AG08396 (cell line): ENCODE measurements at regions not wholly inside any gene's neighbourhood (a gene's known extent, or its start where the extent isn't known, plus 50 kb on each side); places are given as distances from the start of the nearest gene placed in this dataset.

Experiments used
- DNase-seq: peaks from one replicate; pipeline ENCODE4 v3.0.0; 2012; ENCODE audit warnings: low spot score, mixed read lengths

DNA sequence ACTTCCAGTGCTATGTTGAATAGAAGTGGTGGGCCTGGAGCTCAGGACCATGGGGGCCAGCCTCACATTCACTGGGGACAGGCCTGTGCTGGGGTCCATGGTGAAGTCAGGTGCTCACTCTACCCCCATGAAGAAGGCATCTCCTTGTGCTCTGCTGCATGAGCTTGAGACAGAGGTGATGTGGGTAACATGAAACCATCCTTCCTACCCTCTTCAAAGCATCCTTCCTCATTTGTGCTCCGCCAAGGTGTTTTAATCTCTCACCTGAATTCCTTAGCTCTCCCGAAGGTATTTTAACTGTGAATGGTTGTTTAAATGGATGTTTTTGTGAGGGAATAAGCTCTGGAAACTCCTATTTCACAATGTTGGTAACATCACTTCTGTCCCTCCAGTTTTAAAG is 209.6 kb upstream of the PCSK2 start:
- DNase-seq: no peak

GRCh38 chr20:17021481-17021880 is 205.4 kb upstream of the PCSK2 start:
- no peak for DNase-seq

GRCh38 chr20:17023036-17023435 is 203.8 kb upstream of the PCSK2 start:
- DNase-seq: no peak

DNA sequence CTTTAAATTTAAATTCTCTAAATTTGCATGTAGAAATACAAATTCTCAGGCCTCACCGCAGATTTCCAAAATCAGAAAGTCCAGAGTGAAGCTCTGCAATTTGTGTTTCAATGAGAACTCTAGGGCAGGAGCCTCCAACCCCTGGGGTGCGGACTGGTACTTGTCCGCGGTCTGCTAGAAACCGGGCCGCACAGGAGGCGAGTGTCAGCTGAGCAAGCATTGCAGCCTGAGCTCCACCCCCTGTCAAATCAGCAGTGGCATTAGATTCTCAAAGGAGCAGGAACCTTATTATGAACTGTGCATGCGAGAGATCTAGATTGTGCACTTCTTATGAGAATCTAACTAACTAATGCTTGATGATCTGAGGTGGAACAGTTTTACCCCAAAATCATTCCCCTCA is 203.0 kb upstream of the PCSK2 start:
- peak; percentile 20 for DNase-seq

- peak; percentile 71 for DNase-seq
Observed at GRCh38 chr20:17024513-17025119, 202.2 kb upstream of the PCSK2 start.

DNA sequence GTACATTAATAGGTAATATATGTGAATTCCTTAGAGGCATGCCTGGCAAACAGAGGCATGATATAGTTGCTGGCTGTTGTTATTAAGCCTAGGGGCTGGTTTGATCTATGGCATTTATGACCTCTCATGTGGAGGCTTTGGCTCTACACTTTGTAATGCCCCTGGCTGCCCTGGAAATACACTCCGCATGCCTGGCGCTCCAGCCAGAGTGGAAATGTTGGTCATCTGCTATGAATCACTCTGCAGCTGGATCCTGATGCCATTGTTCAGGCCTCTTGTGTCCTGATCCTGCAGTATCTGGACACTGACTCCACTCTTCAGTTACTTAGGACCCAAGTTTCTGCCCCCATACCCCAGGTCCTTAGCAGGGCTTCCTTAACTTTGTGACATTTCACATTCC is 200.5 kb upstream of the PCSK2 start:
- no peak for DNase-seq

DNA sequence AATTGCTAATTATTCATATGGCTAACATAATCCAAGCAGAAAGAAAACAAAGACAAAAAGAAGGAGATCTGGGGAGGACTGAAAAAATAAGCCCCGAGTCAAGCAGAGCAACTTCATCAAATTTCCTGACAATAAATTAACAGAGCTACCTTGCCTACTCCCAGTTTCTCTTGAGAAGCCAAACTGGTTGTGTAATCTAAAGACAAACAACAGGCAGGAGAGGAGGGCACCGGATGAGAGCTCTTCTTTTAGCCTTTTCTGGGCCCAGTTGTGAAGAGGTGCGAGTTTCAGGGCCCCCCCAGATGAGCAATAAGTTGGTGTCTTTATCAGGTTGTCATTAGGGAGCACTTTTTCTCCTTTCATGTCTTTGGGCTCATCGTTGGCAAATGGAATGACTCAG is 197.1 kb upstream of the PCSK2 start:
- no peak for DNase-seq

DNA sequence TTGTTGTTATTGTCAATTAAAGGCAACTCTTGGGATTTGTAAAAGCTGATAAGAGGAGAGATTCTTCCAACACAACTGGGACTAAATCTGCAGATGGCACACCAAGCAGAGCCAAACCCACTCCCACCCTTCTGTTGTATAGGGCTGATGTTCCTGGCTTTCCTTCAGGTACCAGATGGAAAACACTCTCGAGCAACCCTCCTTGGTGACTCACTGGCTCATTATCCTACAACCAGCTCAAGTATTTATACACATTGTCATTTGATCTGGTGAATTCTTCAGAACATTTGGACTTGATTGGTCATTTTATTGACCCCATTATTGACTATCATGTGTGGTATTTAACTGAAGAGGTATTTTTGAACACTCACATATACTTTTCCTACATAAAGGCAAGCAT is 190.3 kb upstream of the PCSK2 start:
- no peak for DNase-seq

DNA sequence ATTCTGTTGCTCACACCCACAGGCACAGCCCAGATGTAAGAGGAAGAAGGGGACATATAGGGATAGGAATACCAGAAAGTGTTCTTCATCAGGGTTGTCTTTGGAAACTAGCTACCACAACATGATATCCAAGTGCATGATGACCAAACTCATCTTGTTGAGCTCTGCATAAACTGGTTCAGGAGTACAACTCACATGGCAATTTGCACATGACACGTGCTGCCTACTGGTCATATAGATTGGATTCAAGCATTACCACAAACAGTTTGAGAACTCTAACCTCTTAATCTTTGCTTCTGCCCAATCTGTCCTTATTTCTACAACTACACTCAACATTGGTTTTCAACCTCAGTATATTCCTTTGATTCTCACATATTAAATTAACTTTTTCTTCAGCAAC is 184.7 kb upstream of the PCSK2 start:
- no peak for DNase-seq

GRCh38 chr20:17043323-17043722 is 183.5 kb upstream of the PCSK2 start:
- DNase-seq: no peak

- no peak for DNase-seq
Observed at GRCh38 chr20:17044891-17045290, 181.9 kb upstream of the PCSK2 start.

DNA sequence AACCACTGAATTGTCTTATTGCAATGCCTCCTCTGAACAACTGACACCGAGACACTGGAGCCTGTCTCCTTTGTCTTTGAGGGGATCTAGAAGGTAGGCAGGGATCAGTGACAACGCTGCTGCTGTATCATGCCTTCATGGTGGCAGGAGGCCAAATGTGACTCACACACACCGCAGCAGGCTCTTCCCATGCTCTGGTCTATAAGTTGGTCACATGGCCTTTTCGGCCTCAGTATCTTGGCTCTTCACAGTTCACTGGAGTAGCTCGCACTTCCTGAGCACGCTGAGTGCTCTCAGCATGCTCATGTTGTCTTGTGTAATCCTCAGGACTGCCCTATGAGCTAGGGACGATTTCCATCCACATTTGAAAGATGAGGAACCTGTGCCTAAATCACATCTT is 167.4 kb upstream of the PCSK2 start:
- DNase-seq: peak; percentile 11

GRCh38 chr20:17061715-17062114 is 165.1 kb upstream of the PCSK2 start:
- no peak for DNase-seq

GRCh38 chr20:17062712-17063111 is 164.1 kb upstream of the PCSK2 start:
- no peak for DNase-seq

DNA sequence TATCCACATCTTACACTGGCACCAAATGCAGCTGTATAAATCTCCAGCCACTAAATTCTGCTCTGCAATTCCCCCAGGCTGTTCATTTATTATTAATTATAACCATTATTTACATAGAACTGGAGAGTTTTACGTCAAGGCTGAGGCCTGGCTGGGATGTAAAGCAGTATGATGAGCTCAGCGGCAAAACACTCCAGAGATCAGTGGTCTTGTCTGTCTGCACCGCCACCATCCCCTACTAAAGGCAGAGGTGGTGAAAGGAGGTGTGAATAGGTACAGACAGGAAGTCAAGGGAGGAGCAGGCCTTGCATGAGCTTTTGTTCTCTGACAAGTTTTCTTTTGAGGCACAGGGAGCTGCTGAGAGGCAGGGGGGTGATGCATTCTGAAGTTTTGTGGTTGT is 159.9 kb upstream of the PCSK2 start:
- no peak for DNase-seq

DNA sequence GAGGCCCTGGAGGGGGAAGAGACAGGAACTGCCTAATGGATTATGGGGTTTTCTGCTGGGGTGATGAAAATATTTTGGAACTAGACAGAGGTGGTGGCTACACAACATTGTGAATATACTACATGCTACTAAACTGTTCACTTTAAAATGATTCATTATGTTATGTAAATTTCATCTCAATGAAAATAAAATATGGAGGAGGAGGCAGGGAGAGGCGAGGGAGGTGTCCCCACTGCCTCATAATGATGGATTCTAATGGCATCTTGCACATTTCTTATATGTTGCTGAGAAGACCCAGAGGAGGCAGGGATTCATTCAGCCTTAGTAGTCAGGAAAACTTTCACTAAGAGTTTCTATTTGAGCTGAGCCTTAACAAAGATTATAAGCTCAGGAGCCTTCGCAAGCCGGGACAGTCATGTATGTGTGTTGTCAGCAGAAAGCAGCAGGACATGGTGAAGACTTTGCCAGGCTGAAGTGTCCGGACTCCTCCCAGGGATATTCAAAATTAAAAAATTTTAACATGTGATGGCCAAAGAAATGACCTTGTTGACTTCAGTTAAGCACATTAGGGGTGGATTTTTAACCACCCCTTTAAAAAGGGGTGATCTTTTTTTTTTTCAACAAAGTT is 158.6 kb upstream of the PCSK2 start:
- DNase-seq: no peak

DNA sequence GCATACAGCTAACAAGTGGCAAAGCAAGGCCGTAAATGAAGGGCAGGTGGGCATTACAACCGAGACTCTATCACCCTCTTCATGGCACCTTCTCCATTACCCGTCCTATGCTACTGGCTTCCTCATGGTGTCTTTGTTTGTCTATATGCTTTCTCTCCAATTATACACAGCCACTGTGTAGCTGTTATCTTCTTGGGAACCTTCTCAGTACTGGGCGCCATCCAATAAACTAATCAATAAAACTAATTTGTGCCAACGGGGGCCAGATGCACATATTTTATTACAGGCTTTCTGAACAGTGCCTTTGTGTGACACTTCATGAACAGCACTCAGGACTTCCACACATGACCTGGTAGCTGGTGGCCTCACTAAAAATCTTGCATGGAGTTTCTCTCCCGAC is 149.8 kb upstream of the PCSK2 start:
- DNase-seq: no peak

DNA sequence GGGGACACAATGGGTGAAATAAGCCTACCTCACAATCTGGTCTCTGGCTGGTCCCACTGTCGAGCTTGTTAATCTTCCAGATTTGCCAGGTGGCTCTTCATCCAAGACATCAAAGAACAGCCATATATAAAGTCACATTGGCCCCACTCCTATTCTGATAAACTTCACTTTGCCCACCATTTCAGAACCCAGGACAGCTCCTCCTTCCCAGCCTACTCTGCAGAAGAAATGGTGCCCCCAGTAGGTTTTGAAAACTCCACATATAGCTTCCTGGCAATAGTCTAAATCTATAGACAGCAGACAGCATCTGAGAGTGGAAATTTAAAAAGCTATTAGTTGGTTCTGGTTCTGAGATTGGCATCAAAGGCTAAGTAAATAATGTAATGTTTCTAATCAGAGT is 143.1 kb upstream of the PCSK2 start:
- DNase-seq: no peak

DNA sequence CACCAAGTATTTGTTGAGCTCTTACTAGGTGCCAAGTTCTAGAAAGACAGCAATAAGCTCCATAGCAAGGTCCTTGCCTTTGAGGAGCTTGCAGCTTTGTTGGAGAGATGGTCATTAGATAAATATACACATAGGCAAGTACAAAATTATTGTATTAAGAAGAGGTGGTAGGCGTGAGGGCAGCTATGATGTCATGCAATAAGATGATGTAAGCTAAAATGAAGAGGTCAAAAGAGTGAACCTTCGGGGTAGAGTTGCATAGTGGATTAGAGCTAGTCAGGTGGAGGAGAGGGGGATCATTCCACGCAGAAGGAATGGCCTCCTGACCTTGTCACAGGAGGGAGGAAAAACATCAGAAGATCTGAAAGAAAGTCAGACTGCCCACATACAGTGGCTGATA is 141.9 kb upstream of the PCSK2 start:
- DNase-seq: no peak

DNA sequence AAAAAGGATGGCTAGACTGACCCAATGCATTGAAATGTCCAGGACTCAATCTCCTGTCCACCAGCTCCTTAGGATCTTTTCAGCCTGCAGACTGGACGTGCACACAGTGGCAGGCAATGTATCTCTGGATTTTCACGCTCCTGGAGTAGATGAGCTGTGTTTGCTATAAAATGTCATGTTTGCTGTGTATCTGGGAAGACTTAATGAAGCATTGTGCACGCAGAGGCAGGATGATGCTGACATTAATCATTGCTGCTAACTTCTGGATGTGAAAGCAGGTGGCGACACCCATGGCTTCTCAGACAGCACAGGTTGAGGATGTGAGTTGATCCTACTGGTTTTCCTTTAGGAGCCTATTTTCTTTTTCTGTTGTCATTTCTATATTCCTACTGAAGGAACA is 133.1 kb upstream of the PCSK2 start:
- DNase-seq: no peak

- no peak for DNase-seq
Observed at GRCh38 chr20:17097603-17098002, 129.2 kb upstream of the PCSK2 start.

DNA sequence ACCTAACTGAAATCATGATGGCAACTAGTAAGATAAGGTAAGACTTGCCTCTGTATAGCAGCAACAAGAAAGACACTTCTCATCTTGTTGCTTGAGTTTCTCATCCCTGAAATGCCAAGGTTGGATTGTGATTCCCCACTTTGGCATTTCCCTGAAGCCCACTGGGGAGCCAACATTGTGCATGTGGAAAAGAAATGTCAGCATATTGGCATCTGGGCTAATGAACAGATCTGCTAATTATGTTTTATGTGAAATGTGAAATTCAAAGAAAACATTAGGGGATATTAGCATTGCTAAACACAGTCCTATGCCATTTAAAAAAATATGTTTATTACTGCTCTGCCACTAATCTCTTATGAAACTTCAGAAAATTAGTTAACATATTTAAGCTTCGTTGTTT is 126.3 kb upstream of the PCSK2 start:
- no peak for DNase-seq

DNA sequence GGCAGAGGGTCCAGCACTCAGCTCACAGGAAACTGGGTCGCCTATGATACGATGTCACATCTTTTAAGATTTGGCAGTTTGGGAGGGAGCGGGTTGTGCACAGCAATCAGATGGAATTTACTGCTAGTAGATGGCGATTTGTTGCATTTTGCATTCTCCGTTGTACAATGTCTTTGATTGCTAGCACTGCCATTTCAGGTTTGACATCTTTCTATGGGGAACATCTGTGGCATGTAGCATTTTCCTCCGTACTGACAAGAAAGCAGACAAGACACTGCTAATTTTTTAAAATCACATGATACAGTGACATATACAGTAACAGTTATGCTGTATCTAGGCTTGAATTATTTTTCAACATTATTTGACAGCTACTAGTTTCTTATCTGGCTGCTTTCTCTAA is 119.7 kb upstream of the PCSK2 start:
- DNase-seq: no peak

GRCh38 chr20:17108896-17109295 is 117.9 kb upstream of the PCSK2 start:
- no peak for DNase-seq
